Stimulated activated CD8-positive, alpha-beta memory T cell treated with anti-CD3 and anti-CD28 coated beads, Interleukin-7, amount 100 ng/mL, for 48 hours (primary cell): ENCODE measurements at regions not wholly inside any gene's neighbourhood (a gene's known extent, or its start where the extent isn't known, plus 50 kb on each side); places are given as distances from the start of the nearest gene placed in this dataset.

Source experiments
- DNase-seq, 2 donors: peaks; one replicate each; pipeline ENCODE4 v3.0.0-alpha.2; 2020; ENCODE audit warnings: low read depth in 1 of 2; ENCODE audit errors: extremely low read depth in 1 of 2

- DNase-seq = no peak
Measured at GRCh38 chr6:40082278-40083043, 148.2 kb upstream of the MOCS1 start.

DNA sequence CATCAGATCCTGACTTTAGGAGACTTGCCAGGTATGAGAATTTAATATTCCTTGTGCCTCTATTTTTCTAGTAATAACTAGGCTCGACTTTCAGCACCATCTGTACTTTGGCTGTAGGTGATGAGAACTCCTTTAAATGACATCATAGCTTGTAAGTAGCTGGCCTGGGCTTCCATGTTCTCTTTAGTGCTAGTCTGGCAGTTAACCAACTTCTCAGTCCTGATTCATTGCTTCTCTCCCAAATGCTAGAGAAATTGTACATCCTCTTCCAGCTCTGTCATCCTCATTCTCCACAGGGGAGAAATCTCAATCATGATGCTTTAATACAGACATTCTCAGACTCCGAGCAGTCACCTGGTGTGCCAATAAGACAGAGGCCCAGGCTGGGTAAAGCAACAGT is 143.5 kb upstream of the MOCS1 start:
- no peak for DNase-seq

- no peak for DNase-seq
Measured at GRCh38 chr6:40077315-40077714, 143.1 kb upstream of the MOCS1 start.

DNA sequence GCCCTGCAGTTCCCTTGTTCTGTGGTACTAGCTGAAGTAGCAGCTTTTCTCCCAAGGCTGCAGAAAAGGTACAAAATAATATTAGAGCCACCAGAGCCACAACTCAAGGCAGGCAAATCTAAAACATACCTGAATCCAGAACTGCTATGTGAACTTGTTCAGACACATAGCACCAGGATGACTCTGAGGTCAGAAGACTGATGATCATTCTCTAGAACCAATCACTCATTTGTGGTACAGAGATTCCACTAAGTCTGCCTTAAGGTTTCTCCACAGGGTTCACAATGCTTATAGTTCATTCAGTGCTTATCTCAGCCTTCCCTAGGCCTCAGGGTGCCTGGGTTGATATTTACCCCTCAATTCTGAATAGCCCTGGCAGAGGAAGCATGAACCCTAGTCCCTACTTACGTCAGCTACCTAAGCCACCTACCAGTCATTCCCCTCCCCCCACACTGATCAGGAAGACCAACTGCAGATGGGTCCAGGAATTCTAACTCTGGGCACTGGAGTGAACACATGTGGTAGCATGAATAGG is 140.9 kb upstream of the MOCS1 start:
- no peak for DNase-seq

- no peak for DNase-seq
Measured at GRCh38 chr6:40074306-40075055, 140.2 kb upstream of the MOCS1 start.

DNA sequence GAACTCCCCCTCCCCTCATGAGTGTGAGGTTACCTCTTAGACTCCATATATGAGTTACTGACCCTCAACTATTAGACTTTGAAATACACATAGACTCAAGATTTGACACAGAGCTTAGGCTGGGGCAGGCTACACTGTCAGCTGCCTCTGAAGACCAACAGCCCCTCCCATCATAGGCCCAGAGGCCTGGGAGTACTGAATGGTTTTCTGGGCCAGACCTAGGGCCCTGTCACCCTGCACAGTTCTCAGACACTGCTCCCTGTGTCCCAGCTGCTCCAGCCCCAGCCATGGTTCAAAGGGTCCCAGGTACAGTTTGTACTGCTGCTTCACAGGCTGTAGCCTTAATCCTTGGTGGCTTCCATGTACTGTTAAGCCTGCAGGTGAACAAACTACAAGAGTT is 132.1 kb upstream of the MOCS1 start:
- DNase-seq = no peak

DNA sequence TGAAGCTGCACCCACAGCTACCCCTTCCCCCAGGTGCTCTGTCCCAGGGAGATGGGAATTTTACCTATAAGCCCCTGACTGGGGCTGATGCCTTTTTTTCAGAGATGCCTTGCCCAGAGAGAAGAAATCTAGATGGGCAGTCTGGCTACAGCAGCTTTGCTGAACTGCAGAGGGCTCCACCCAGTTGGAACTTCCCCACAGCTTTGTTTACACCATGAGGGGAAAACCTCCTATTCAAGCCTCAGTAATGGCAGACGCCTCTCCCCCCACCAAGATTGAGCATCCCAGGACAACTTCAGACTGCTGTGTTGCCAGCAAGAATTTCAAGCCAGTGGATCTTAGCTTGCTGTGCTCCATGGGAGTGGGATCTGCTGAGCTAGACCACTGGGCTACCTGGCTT is 122.6 kb upstream of the MOCS1 start:
- no peak for DNase-seq

GRCh38 chr6:40054602-40055001 is 120.3 kb upstream of the MOCS1 start:
- no peak for DNase-seq

GRCh38 chr6:40054186-40054585 is 119.9 kb upstream of the MOCS1 start:
- DNase-seq = no peak

GRCh38 chr6:40049128-40049527 is 114.9 kb upstream of the MOCS1 start:
- DNase-seq = no peak

GRCh38 chr6:40044196-40044595 is 109.9 kb upstream of the MOCS1 start:
- DNase-seq = no peak

GRCh38 chr6:40042232-40042631 is 108.0 kb upstream of the MOCS1 start:
- DNase-seq = no peak

DNA sequence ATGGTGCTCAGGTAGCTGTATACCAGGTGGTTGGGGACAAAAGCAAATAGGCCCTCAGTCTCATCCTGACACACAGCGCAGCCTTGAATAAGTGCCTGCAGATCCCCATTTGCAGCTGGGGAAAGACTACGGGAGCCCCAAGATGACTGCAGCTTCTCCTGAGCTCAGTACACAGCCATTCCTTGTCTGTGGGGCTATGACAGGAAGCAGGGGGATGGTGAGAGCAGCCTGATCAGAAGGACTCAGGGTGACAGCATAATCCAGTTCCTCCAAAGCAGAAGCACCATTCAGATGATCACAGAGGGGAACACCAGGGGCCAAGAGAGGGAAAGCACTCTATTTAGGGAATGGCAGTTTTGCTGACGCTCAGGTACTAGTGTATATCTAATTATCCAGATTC is 104.8 kb upstream of the MOCS1 start:
- DNase-seq = no peak

- DNase-seq = no peak
Measured at GRCh38 chr6:40038626-40039025, 104.4 kb upstream of the MOCS1 start.

GRCh38 chr6:40037271-40037670 is 103.0 kb upstream of the MOCS1 start:
- DNase-seq = no peak

- no peak for DNase-seq
Measured at GRCh38 chr6:40036186-40036585, 101.9 kb upstream of the MOCS1 start.

DNA sequence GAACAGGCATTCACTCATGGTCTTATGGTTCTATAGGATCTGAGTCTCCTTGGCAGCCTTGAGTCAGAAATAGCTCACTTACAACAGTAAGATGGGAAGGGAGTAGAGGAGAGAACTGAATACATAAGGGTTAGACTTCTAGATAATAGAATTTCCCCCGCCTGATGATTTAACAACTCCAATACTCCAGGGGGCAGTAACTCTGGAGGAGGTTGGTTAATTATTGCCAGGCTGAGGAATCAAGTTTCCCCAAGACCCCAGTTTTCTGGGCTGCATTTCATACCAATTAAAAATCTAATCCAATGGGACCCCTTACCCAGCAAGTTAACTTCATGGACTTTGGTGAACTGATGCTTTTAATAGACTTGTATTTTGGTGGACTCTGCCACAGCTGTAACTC is 94.2 kb upstream of the MOCS1 start:
- DNase-seq = no peak

DNA sequence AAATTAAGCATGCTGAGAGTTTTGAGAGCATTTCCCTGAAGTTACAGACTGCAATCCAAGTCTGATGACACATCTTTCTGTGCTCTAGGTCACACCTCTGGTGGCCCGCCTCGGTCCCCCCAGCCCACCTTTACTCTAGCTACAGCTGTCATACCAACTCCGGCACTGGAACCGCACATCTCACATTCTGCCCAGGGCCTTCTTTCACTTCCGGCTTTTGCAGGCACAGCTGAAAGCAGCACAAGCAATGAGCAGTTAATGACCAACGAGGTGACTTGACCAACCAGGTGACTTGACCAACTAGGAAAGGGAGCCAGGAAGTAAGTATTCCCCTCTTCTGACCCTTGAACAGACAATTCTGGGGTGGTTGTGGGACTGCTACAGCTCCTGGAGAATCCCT is 88.6 kb upstream of the MOCS1 start:
- DNase-seq = no peak

GRCh38 chr6:40020166-40020565 is 85.9 kb upstream of the MOCS1 start:
- DNase-seq = no peak

DNA sequence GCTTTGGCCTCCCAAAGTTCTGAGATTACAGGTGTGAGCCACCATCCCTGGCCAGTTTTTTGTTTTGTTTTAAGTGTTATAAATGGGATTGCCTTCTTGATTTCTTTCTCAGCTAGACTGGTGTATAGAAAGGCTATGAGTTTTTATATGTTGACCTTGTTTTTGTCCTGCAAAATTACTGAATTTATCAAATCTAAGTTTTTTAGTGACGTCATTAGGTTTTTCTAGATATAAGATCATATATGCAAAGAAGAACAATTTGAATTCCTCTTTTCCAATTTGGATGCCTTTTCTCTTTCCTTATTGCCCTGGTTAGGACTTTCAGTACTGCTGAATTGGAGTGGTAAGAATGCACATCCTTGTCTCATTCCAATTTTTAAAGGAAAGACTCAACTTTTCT is 81.3 kb upstream of the MOCS1 start:
- DNase-seq = no peak

- DNase-seq = no peak
Measured at GRCh38 chr6:40011844-40012243, 77.6 kb upstream of the MOCS1 start.

- DNase-seq = no peak
Measured at GRCh38 chr6:40000964-40001515, 66.8 kb upstream of the MOCS1 start.
